ENCODE measurements at regions not wholly inside any gene's neighbourhood (a gene's known extent, or its start where the extent isn't known, plus 50 kb on each side); places are given as distances from the start of the nearest gene placed in this dataset.

DNA sequence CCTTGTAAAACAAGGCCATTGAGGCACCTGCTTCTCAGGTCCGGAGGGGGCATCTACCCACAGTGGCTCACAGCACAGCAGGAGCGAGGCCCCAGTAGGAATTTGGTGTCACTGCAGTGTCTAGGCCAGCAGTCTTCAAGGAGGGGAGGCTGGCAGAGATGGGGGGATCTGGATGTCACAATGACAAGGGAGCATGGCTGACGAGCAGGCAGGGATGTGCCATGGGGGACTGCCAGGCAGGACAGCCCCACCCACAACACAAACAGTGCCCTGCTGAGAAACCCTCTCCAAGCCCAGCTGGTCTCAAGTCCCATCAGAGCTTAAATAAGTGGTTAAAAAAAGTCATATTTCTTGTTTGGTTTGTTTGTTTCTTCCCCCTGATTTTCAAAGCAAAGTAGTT lies 121.0 kb upstream of the ZNF716 start:
- TF ChIP-seq CTCF (IDR thresholded peaks at IDR 0.05 in 8 of 11, conservative IDR thresholded peaks at IDR 0.05 in 3 of 11) (no peak), POLR2A (IDR thresholded peaks at IDR 0.05) (no peak)
